ENCODE measurements at regions not wholly inside any gene's neighbourhood (a gene's known extent, or its start where the extent isn't known, plus 50 kb on each side); places are given as distances from the start of the nearest gene placed in this dataset.

DNA sequence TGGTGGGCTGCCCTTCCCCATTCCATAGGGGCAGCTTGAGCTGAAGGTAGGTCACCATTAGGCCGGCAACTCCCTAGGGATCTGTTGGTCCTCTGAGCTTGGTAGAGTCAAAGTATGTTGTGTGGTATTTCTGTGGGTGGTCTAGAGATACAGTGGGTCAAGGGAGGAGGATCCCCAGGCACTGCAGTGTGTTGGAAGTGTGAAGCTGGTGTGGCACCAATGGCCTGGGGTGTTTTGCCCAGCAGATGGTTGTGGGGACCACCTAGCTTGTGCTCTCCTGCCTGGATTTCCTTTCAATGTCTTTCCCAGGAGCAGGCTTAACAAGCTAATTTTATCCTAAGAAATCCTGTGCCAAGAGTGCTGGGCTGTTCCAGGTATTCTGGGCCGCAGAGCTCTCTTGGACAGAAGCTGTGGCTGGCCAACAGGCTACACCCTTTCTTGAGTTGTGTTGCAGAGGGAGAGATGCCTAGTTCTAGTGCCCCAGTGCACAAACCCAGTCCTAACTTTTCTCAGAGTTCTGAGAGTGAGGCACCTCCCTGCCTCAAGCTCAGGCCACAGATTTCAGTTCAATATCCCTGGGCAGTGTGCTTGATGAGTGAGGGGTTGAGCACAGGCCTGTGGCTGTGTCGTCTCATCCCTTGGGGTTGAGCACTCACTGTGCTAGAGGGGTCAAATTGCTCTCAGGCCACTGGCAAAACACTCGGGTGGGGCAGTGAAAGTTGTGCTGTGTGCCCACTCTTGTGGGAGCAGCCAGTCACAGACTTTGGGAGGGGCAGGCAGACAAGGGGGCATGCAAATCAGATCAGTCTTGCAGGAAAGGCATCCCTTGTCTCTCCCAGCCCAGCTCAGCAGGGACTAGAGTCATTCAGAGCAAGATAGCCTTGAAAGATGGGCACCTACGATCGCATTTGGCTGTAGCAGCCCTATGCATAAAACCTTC, 1806.1 kb upstream of the MIR17HG start:
- DNase-seq = no peak
- Histone ChIP-seq H3K9me3 (no peaks in the 10 kb centered on the region), H3K27me3 (no peaks in the 10 kb centered on the region), H3K36me3 (no peaks in the 10 kb centered on the region), H3K4me1 (ENCODE audit: insufficient read depth) (no peaks in the 10 kb centered on the region), H3K27ac (no peak overlapping the region), H3K4me3 (no peak overlapping the region)
- intact Hi-C loops (cut with DNase I) = no loop called here
- 85 to 92% (median 88%) methylated on average over 6 of the region's 6 CpGs for WGBS, 3 donors
- no peak for TF ChIP-seq CTCF (IDR thresholded peaks at IDR 0.05)
- TF ChIP-seq POLR2A (IDR thresholded peaks at IDR 0.05) = no peak
- no peak for TF ChIP-seq EP300 (IDR thresholded peaks at IDR 0.05)

- H3K4me1 ChIP-seq (ENCODE audit: insufficient read depth) = no peaks in the 10 kb centered on the region
- DNase-seq = no peak
- H3K27ac ChIP-seq = no peak overlapping the region
- intact Hi-C loops (cut with DNase I) = no loop called here
- H3K9me3 ChIP-seq = no peaks in the 10 kb centered on the region
- 63 to 83% (median 78%) methylated on average over 5 of the region's 5 CpGs for WGBS, 3 donors
- H3K27me3 ChIP-seq = no peaks in the 10 kb centered on the region
- H3K36me3 ChIP-seq = no peaks in the 10 kb centered on the region
- no peak overlapping the region for H3K4me3 ChIP-seq
- TF ChIP-seq EP300 (IDR thresholded peaks at IDR 0.05) = no peak
- no peak for TF ChIP-seq CTCF (IDR thresholded peaks at IDR 0.05)
- TF ChIP-seq POLR2A (IDR thresholded peaks at IDR 0.05) = no peak
Observed at GRCh38 chr13:89550938-89551337, 1796.5 kb upstream of the MIR17HG start.

DNA sequence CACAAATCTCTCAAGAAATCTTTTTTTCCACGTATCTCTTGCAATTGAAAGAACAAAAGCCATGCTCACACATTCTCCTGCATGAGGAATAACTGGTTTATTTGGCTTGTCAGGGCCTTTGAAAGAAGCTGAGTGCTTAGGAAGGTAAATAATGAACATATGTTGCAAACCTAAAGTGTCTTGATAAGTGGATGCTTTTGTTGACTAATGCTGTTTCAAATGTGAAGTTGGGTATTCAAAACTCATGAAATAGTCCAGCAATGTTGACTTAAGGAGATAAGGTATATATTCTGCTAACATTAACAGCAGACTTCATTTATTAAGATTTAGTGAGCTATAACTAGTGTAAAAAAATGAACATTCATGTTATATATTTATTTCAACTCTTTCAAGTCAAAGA, 1792.7 kb upstream of the MIR17HG start:
- H3K4me1 ChIP-seq (ENCODE audit: insufficient read depth) = no peaks in the 10 kb centered on the region
- intact Hi-C loops (cut with DNase I) = no loop called here
- TF ChIP-seq POLR2A (IDR thresholded peaks at IDR 0.05) (no peak), CTCF (IDR thresholded peaks at IDR 0.05) (no peak), EP300 (IDR thresholded peaks at IDR 0.05) (no peak)
- H3K27ac ChIP-seq = no peak overlapping the region
- H3K36me3 ChIP-seq = no peaks in the 10 kb centered on the region
- H3K27me3 ChIP-seq = no peaks in the 10 kb centered on the region
- no peaks in the 10 kb centered on the region for H3K9me3 ChIP-seq
- DNase-seq = no peak
- 37 to 43% (median 42%) methylated on average over 1 of the region's 1 CpG for WGBS, 3 donors
- no peak overlapping the region for H3K4me3 ChIP-seq

- no peaks in the 10 kb centered on the region for H3K27me3 ChIP-seq
- TF ChIP-seq EP300 (IDR thresholded peaks at IDR 0.05) (no peak), CTCF (IDR thresholded peaks at IDR 0.05) (no peak), POLR2A (IDR thresholded peaks at IDR 0.05) (no peak)
- H3K36me3 ChIP-seq = no peaks in the 10 kb centered on the region
- intact Hi-C loops (cut with DNase I) = no loop called here
- 42 to 63% (median 56%) methylated on average over 1 of the region's 1 CpG for WGBS, 3 donors
- DNase-seq = no peak
- no peaks in the 10 kb centered on the region for H3K4me1 ChIP-seq (ENCODE audit: insufficient read depth)
- H3K4me3 ChIP-seq = no peak overlapping the region
- no peaks in the 10 kb centered on the region for H3K9me3 ChIP-seq
- no peak overlapping the region for H3K27ac ChIP-seq
Observed at GRCh38 chr13:89565476-89566100, 1781.9 kb upstream of the MIR17HG start.

Measured in ovary (tissue), 7 donors.